ENCODE measurements at regions not wholly inside any gene's neighbourhood (a gene's known extent, or its start where the extent isn't known, plus 50 kb on each side); places are given as distances from the start of the nearest gene placed in this dataset.

DNA sequence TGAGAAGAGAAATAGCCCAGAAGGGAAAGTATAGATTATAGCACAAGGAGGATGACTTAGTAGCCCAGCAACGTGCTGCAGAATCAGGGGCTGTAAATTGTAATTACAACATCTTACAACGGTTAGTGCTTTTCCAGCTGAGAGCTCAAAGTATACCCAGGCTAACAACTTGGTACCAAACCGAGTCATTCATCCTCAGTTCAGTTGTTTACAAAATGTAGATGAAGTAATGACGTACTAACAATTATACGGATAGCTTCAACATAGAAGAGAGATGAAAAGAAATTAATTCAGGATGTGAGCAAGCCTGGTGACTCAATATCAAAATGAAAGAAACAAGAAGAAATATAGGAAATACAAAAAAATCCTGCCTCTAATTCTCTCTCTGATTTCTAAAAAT is 99.2 kb downstream of the DYNAP start:
- Histone ChIP-seq H3K27me3 (no peaks in the 10 kb centered on the region), H3K36me3 (no peaks in the 10 kb centered on the region), H4K20me1 (ENCODE audit: low read depth) (no peaks in the 10 kb centered on the region), H3K4me1 (no peaks in the 10 kb centered on the region), H3K27ac (no peak overlapping the region), H3F3A (ENCODE audit: low read depth) (no peaks in the 10 kb centered on the region), H3K4me3 (no peak overlapping the region), H3K9me3 (ENCODE audit: low read depth) (no peaks in the 10 kb centered on the region), H2AFZ (replicated peaks) (no peak overlapping the region), H3K79me2 (ENCODE audit: low read depth) (no peaks in the 10 kb centered on the region), H3K4me2 (no peak overlapping the region), H3K9ac (no peak overlapping the region)
- no peak for TF ChIP-seq CTCF (IDR thresholded peaks at IDR 0.05)
- no peak for TF ChIP-seq EZH2 (IDR thresholded peaks at IDR 0.05)
- no peak for TF ChIP-seq EZH2phosphoT487 (IDR thresholded peaks at IDR 0.05)
- H3K27me3 Mint-ChIP-seq (ENCODE audit: insufficient read depth, low read depth) = peaks cover 5% of the 10 kb centered on the region
- DNase-seq (ENCODE audit: low spot score) = no peak
- H3K9me3 Mint-ChIP-seq = no peaks in the 10 kb centered on the region
- H3K4me1 Mint-ChIP-seq = peaks cover under 1% of the 10 kb centered on the region
- H3K27ac Mint-ChIP-seq = no peak overlapping the region
- H3K36me3 Mint-ChIP-seq = no peaks in the 10 kb centered on the region
- no peak overlapping the region for H3K4me3 Mint-ChIP-seq

DNA sequence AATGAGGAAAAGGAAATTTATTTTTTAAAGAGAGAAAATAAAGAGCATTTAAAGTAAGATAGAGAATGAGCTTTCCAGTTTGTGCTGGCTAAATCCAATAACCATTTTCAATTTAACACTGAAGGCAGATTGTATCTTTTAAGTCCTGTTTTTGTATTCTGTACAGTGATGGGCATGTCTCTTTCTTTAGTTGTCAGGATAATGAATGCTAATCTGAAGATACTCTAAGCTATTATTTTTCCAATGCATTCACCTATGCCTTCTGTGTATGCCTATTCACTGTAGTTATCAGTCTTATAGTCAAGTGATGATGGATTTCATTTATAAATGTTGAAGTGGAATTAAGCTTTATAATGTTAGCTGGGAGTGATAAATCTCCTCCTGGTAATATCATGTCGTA is 101.4 kb downstream of the DYNAP start:
- Histone ChIP-seq H3K27ac (no peak overlapping the region), H2AFZ (replicated peaks) (no peak overlapping the region), H3K9me3 (ENCODE audit: low read depth) (no peaks in the 10 kb centered on the region), H3K4me1 (no peaks in the 10 kb centered on the region), H3F3A (ENCODE audit: low read depth) (no peaks in the 10 kb centered on the region), H3K9ac (no peak overlapping the region), H3K27me3 (no peaks in the 10 kb centered on the region), H3K4me2 (no peak overlapping the region), H4K20me1 (ENCODE audit: low read depth) (no peaks in the 10 kb centered on the region), H3K4me3 (no peak overlapping the region), H3K36me3 (no peaks in the 10 kb centered on the region), H3K79me2 (ENCODE audit: low read depth) (no peaks in the 10 kb centered on the region)
- Mint-ChIP-seq H3K4me3 (no peak overlapping the region), H3K9me3 (no peaks in the 10 kb centered on the region), H3K4me1 (no peaks in the 10 kb centered on the region), H3K27me3 (ENCODE audit: insufficient read depth, low read depth) (peaks cover 5% of the 10 kb centered on the region), H3K36me3 (no peaks in the 10 kb centered on the region), H3K27ac (no peak overlapping the region)
- TF ChIP-seq CTCF (IDR thresholded peaks at IDR 0.05) = no peak
- no peak for TF ChIP-seq EZH2 (IDR thresholded peaks at IDR 0.05)
- no peak for TF ChIP-seq EZH2phosphoT487 (IDR thresholded peaks at IDR 0.05)
- no peak for DNase-seq (ENCODE audit: low spot score)

GRCh38 chr18:54696616-54697293 is 105.7 kb downstream of the DYNAP start:
- Histone ChIP-seq H3K4me2 (no peak overlapping the region), H3F3A (ENCODE audit: low read depth) (no peaks in the 10 kb centered on the region), H3K36me3 (no peaks in the 10 kb centered on the region), H3K9ac (no peak overlapping the region), H3K27me3 (no peaks in the 10 kb centered on the region), H3K9me3 (ENCODE audit: low read depth) (no peaks in the 10 kb centered on the region), H3K79me2 (ENCODE audit: low read depth) (no peaks in the 10 kb centered on the region), H3K27ac (no peak overlapping the region), H2AFZ (replicated peaks) (no peak overlapping the region), H4K20me1 (ENCODE audit: low read depth) (no peaks in the 10 kb centered on the region), H3K4me1 (peaks cover 4% of the 10 kb centered on the region), H3K4me3 (no peak overlapping the region)
- no peak for DNase-seq (ENCODE audit: low spot score)
- Mint-ChIP-seq H3K4me3 (no peak overlapping the region), H3K27ac (no peak overlapping the region), H3K4me1 (peaks cover 5% of the 10 kb centered on the region), H3K27me3 (ENCODE audit: insufficient read depth, low read depth) (no peaks in the 10 kb centered on the region), H3K36me3 (no peaks in the 10 kb centered on the region), H3K9me3 (no peaks in the 10 kb centered on the region)
- TF ChIP-seq EZH2phosphoT487 (IDR thresholded peaks at IDR 0.05) (no peak), EZH2 (IDR thresholded peaks at IDR 0.05) (no peak), CTCF (IDR thresholded peaks at IDR 0.05) (no peak)

Data from neural progenitor cell (in vitro differentiated cells).